Glutamatergic neuron (in vitro differentiated cells): ENCODE measurements at regions not wholly inside any gene's neighbourhood (a gene's known extent, or its start where the extent isn't known, plus 50 kb on each side); places are given as distances from the start of the nearest gene placed in this dataset.
"Not testable (repeated sequence)": the region's sequence is repeated elsewhere in the genome, so short reads cannot be mapped to it uniquely, and the experiment has no call there.

ENCODE experiments used
- DNase-seq: peaks from one replicate; pipeline ENCODE4 v3.0.0; 2022
- H3K27ac Mint-ChIP-seq: one replicate; pipeline ENCODE4 v1.8.0; 2020; ENCODE audit warnings: mild to moderate bottlenecking, mixed read lengths, inconsistent platforms; ENCODE audit not compliant: unreplicated experiment
- H3K27me3 Mint-ChIP-seq: one replicate; pipeline ENCODE4 v1.8.0; 2020; ENCODE audit warnings: mild to moderate bottlenecking, moderate library complexity, mixed read lengths, inconsistent platforms; ENCODE audit not compliant: unreplicated experiment
- H3K36me3 Mint-ChIP-seq: one replicate; pipeline ENCODE4 v1.8.0; 2020; ENCODE audit warnings: mild to moderate bottlenecking, mixed read lengths, inconsistent platforms; ENCODE audit not compliant: unreplicated experiment
- H3K4me1 Mint-ChIP-seq: one replicate; pipeline ENCODE4 v1.8.0; 2020; ENCODE audit warnings: mild to moderate bottlenecking, low read depth, mixed read lengths, inconsistent platforms; ENCODE audit not compliant: unreplicated experiment
- H3K4me3 Mint-ChIP-seq: one replicate; pipeline ENCODE4 v1.8.0; 2020; ENCODE audit warnings: mild to moderate bottlenecking, mixed read lengths, inconsistent platforms; ENCODE audit not compliant: unreplicated experiment
- H3K9me3 Mint-ChIP-seq: one replicate; pipeline ENCODE4 v1.8.0; 2020; ENCODE audit warnings: mild to moderate bottlenecking, moderate library complexity, mixed read lengths, inconsistent platforms; ENCODE audit not compliant: unreplicated experiment
- CTCF ChIP-seq: fragments of 200-600 bp; sonication (generic); IDR thresholded peaks from one replicate; pipeline ENCODE4 v1.5.0; 2021; ENCODE audit not compliant: partially characterized antibody, unreplicated experiment

GRCh38 chr1:66424530-66424929 lies 109.4 kb upstream of the SGIP1 start:
- H3K4me3 Mint-ChIP-seq, H3K27me3 Mint-ChIP-seq, H3K36me3 Mint-ChIP-seq, DNase-seq, H3K4me1 Mint-ChIP-seq, H3K27ac Mint-ChIP-seq, H3K9me3 Mint-ChIP-seq: not testable (repeated sequence)

- DNase-seq, result no peak
- no peak overlapping the region for H3K4me3 Mint-ChIP-seq
- H3K27me3 Mint-ChIP-seq, result peaks cover 2% of the 10 kb centered on the region
- H3K9me3 Mint-ChIP-seq, result peaks cover 10% of the 10 kb centered on the region
- no peaks in the 10 kb centered on the region for H3K4me1 Mint-ChIP-seq
- H3K36me3 Mint-ChIP-seq, result peaks cover 16% of the 10 kb centered on the region
- H3K27ac Mint-ChIP-seq, result no peak overlapping the region
- TF ChIP-seq CTCF, result no peak
These were observed 107.6 kb upstream of the SGIP1 start for GRCh38 chr1:66426239-66426853.

GRCh38 chr1:66430815-66431214 lies 103.1 kb upstream of the SGIP1 start:
- not testable (repeated sequence) for H3K27me3 Mint-ChIP-seq, H3K4me3 Mint-ChIP-seq, DNase-seq, H3K27ac Mint-ChIP-seq, H3K4me1 Mint-ChIP-seq
- H3K9me3 Mint-ChIP-seq, result peaks cover 10% of the 10 kb centered on the region
- peaks cover 27% of the 10 kb centered on the region for H3K36me3 Mint-ChIP-seq

GRCh38 chr1:66431999-66432398 lies 102.0 kb upstream of the SGIP1 start:
- TF ChIP-seq CTCF, result no peak
- peaks cover 27% of the 10 kb centered on the region for H3K36me3 Mint-ChIP-seq
- H3K9me3 Mint-ChIP-seq, result peaks cover 10% of the 10 kb centered on the region
- peaks cover 5% of the 10 kb centered on the region for H3K27me3 Mint-ChIP-seq
- H3K27ac Mint-ChIP-seq, result no peak overlapping the region
- no peak overlapping the region for H3K4me3 Mint-ChIP-seq
- H3K4me1 Mint-ChIP-seq, result no peaks in the 10 kb centered on the region
- no peak for DNase-seq

- no peak for DNase-seq
- no peak overlapping the region for H3K27ac Mint-ChIP-seq
- H3K9me3 Mint-ChIP-seq, result peaks cover 10% of the 10 kb centered on the region
- no peak overlapping the region for H3K4me3 Mint-ChIP-seq
- no peaks in the 10 kb centered on the region for H3K4me1 Mint-ChIP-seq
- peaks cover 26% of the 10 kb centered on the region for H3K36me3 Mint-ChIP-seq
- TF ChIP-seq CTCF, result no peak
- peaks cover 5% of the 10 kb centered on the region for H3K27me3 Mint-ChIP-seq
These were observed 100.3 kb upstream of the SGIP1 start for GRCh38 chr1:66433611-66434010.

- Mint-ChIP-seq H3K27me3 (peaks cover 5% of the 10 kb centered on the region), H3K4me3 (no peak overlapping the region), H3K36me3 (peaks cover 21% of the 10 kb centered on the region), H3K4me1 (no peaks in the 10 kb centered on the region), H3K9me3 (peaks cover 7% of the 10 kb centered on the region), H3K27ac (no peak overlapping the region)
- TF ChIP-seq CTCF, result no peak
- DNase-seq, result no peak
These were observed 99.9 kb upstream of the SGIP1 start for GRCh38 chr1:66434096-66434495.
